HL-60 (cell line): ENCODE measurements at regions not wholly inside any gene's neighbourhood (a gene's known extent, or its start where the extent isn't known, plus 50 kb on each side); places are given as distances from the start of the nearest gene placed in this dataset.

ENCODE experiments used
- DNase-seq, 2 experiments: peaks; one replicate each; pipeline ENCODE4 v3.0.0-alpha.2; 2010 to 2020; ENCODE audit warnings: low read depth in 1 of 2, low spot score in 1 of 2
- H3K27ac ChIP-seq: fragments of 250-450 bp; sonication (Bioruptor Pico); replicated peaks from 2 replicates; pipeline ENCODE4 v1.5.1; 2020; ENCODE audit warnings: mild to moderate bottlenecking, moderate library complexity
- H3K27me3 ChIP-seq: fragments of 250-450 bp; sonication (Bioruptor Pico); 2 replicates; pipeline ENCODE4 v1.5.1; 2021; ENCODE audit warnings: mild to moderate bottlenecking, moderate library complexity; ENCODE audit not compliant: insufficient read depth, poor library complexity, severe bottlenecking
- H3K4me3 ChIP-seq: replicated peaks from 2 replicates; pipeline ENCODE4 v1.5.1; 2011; ENCODE audit warnings: mild to moderate bottlenecking, control low read depth, low read length; ENCODE audit not compliant: insufficient read depth
- CTCF ChIP-seq: IDR thresholded peaks from one replicate; pipeline ENCODE4 v1.5.1; 2011; ENCODE audit warnings: low read length, control low read depth, inconsistent platforms; ENCODE audit not compliant: insufficient read depth
- GABPA ChIP-seq: IDR thresholded peaks from 2 replicates; pipeline ENCODE4 v1.6.1; 2012; ENCODE audit warnings: low read depth
- POLR2AphosphoS5 ChIP-seq: IDR thresholded peaks from 2 replicates; pipeline ENCODE4 v1.6.1; 2012; ENCODE audit warnings: low read depth
- SPI1 ChIP-seq: IDR thresholded peaks from 2 replicates; pipeline ENCODE4 v1.6.1; 2012; ENCODE audit warnings: low read depth, mild to moderate bottlenecking, borderline replicate concordance
- TF ChIP-seq, protein P1 (sequence below): IDR thresholded peaks from 2 replicates; pipeline ENCODE4 v1.6.1; 2012; ENCODE audit warnings: low read depth; ENCODE audit not compliant: insufficient replicate concordance

GRCh38 chr6:4581468-4582385 is 194.5 kb upstream of the CDYL start:
- TF ChIP-seq, protein P1, sequence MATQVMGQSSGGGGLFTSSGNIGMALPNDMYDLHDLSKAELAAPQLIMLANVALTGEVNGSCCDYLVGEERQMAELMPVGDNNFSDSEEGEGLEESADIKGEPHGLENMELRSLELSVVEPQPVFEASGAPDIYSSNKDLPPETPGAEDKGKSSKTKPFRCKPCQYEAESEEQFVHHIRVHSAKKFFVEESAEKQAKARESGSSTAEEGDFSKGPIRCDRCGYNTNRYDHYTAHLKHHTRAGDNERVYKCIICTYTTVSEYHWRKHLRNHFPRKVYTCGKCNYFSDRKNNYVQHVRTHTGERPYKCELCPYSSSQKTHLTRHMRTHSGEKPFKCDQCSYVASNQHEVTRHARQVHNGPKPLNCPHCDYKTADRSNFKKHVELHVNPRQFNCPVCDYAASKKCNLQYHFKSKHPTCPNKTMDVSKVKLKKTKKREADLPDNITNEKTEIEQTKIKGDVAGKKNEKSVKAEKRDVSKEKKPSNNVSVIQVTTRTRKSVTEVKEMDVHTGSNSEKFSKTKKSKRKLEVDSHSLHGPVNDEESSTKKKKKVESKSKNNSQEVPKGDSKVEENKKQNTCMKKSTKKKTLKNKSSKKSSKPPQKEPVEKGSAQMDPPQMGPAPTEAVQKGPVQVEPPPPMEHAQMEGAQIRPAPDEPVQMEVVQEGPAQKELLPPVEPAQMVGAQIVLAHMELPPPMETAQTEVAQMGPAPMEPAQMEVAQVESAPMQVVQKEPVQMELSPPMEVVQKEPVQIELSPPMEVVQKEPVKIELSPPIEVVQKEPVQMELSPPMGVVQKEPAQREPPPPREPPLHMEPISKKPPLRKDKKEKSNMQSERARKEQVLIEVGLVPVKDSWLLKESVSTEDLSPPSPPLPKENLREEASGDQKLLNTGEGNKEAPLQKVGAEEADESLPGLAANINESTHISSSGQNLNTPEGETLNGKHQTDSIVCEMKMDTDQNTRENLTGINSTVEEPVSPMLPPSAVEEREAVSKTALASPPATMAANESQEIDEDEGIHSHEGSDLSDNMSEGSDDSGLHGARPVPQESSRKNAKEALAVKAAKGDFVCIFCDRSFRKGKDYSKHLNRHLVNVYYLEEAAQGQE: no peak
- TF ChIP-seq POLR2AphosphoS5 (no peak), GABPA (no peak), SPI1 (no peak), CTCF (no peak)
- Histone ChIP-seq H3K27ac (no peak overlapping the region), H3K4me3 (no peak overlapping the region), H3K27me3 (no peaks in the 10 kb centered on the region)
- DNase-seq: no peak

GRCh38 chr6:4580361-4580760 is 195.8 kb upstream of the CDYL start:
- Histone ChIP-seq H3K27ac (no peak overlapping the region), H3K4me3 (no peak overlapping the region), H3K27me3 (no peaks in the 10 kb centered on the region)
- DNase-seq: no peak
- no peak for TF ChIP-seq SPI1
- TF ChIP-seq POLR2AphosphoS5: no peak
- TF ChIP-seq, protein P1: no peak
- no peak for TF ChIP-seq GABPA
- TF ChIP-seq CTCF: no peak

DNA sequence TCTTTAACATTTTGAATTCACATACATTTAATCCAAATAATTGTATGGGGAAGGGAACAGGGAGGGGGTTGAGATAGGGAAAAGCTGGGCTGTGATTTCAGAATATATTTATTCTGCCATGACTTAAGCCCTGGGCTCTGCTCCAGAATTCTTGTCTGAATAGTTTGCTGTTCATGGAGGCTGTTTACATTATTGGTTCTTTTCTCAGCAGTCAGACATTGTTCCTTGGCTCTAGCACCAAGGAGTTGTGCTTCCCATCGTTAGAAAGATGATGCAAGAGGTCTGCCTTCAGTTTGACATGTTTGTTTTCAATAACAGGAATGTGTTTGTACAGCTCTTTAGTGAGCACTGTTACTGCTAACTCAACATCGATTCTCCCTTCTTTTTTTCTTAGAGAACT is 198.8 kb upstream of the CDYL start:
- no peak for TF ChIP-seq SPI1
- no peak for TF ChIP-seq GABPA
- no peak for TF ChIP-seq CTCF
- TF ChIP-seq, protein P1: no peak
- TF ChIP-seq POLR2AphosphoS5: no peak
- H3K4me3 ChIP-seq: no peak overlapping the region
- DNase-seq: no peak
- H3K27ac ChIP-seq: no peak overlapping the region
- no peaks in the 10 kb centered on the region for H3K27me3 ChIP-seq
